OCI-LY1 (cell line): ENCODE measurements at regions not wholly inside any gene's neighbourhood (a gene's known extent, or its start where the extent isn't known, plus 50 kb on each side); places are given as distances from the start of the nearest gene placed in this dataset.

Experiments
- H2AFZ ChIP-seq: fragments of 200-600 bp; sonication (generic), shearing (Covaris generic); 2 replicates; pipeline ENCODE4 v1.6.0; 2014; ENCODE audit warnings: antibody characterized with exemption, mild to moderate bottlenecking, low read length
- H3F3A ChIP-seq: fragments of 200-600 bp; sonication (generic), shearing (Covaris generic); 2 replicates; pipeline ENCODE4 v1.6.0; 2014; ENCODE audit warnings: mild to moderate bottlenecking, antibody characterized with exemption, low read length, moderate library complexity; ENCODE audit not compliant: insufficient read depth
- H3K27ac ChIP-seq: fragments of 200-600 bp; sonication (generic); 2 replicates; pipeline ENCODE4 v1.5.1; 2014; ENCODE audit warnings: low read length, mixed run types, mild to moderate bottlenecking, low read depth; ENCODE audit not compliant: poor library complexity, severe bottlenecking
- H3K27me3 ChIP-seq: fragments of 200-600 bp; sonication (generic); 2 replicates; pipeline ENCODE4 v1.6.0; 2014; ENCODE audit warnings: antibody characterized with exemption, mild to moderate bottlenecking, low read length, moderate library complexity; ENCODE audit not compliant: insufficient read depth
- H3K36me3 ChIP-seq: fragments of 200-600 bp; sonication (generic); 2 replicates; pipeline ENCODE4 v1.6.1; 2014; ENCODE audit warnings: mild to moderate bottlenecking, antibody characterized with exemption, low read length, moderate library complexity, mixed read lengths; ENCODE audit not compliant: insufficient read depth
- H3K4me1 ChIP-seq: fragments of 200-600 bp; sonication (generic); 2 replicates; pipeline ENCODE4 v1.5.1; 2014; ENCODE audit warnings: mild to moderate bottlenecking, low read length, moderate library complexity; ENCODE audit not compliant: insufficient read depth, severe bottlenecking
- H3K4me2 ChIP-seq: fragments of 200-600 bp; sonication (generic), shearing (Covaris generic); 2 replicates; pipeline ENCODE4 v1.6.1; 2014; ENCODE audit warnings: low read length
- H3K4me3 ChIP-seq: fragments of 200-600 bp; sonication (generic); 2 replicates; pipeline ENCODE4 v1.5.1; 2014; ENCODE audit warnings: low read length, low read depth, mild to moderate bottlenecking, mixed read lengths; ENCODE audit not compliant: poor library complexity, severe bottlenecking
- H3K79me2 ChIP-seq: fragments of 200-600 bp; shearing (Covaris generic); 2 replicates; pipeline ENCODE4 v1.6.1; 2016; ENCODE audit warnings: mixed run types, low read length, mixed read lengths; ENCODE audit not compliant: insufficient read depth
- H3K9ac ChIP-seq: fragments of 200-600 bp; sonication (generic), shearing (Covaris generic); 2 replicates; pipeline ENCODE4 v1.6.1; 2014; ENCODE audit warnings: mild to moderate bottlenecking, low read length, mixed read lengths
- H3K9me2 ChIP-seq: fragments of 200-600 bp; sonication (generic), shearing (Covaris generic); 2 replicates; pipeline ENCODE4 v1.6.1; 2014; ENCODE audit warnings: low read depth, mild to moderate bottlenecking, low read length, mixed read lengths
- H3K9me3 ChIP-seq: fragments of 200-600 bp; shearing (Covaris generic); 2 replicates; pipeline ENCODE4 v1.6.1; 2014; ENCODE audit warnings: low read length, mixed read lengths
- H4K20me1 ChIP-seq: fragments of 200-600 bp; sonication (generic), shearing (Covaris generic); 2 replicates; pipeline ENCODE4 v1.6.0; 2016; ENCODE audit warnings: mild to moderate bottlenecking, low read length; ENCODE audit not compliant: insufficient read depth
- EZH2 ChIP-seq: fragments of 200-600 bp; sonication (generic), shearing (Covaris generic); IDR thresholded peaks from 2 replicates; pipeline ENCODE4 v1.8.0; 2017; ENCODE audit warnings: borderline replicate concordance, mixed run types, mild to moderate bottlenecking, antibody characterized with exemption, low read length, moderate library complexity, mixed read lengths
- TF ChIP-seq, protein P1 (sequence below): fragments of 200-600 bp; sonication (generic), shearing (Covaris generic); IDR thresholded peaks from 2 replicates; pipeline ENCODE4 v1.5.1; 2017; ENCODE audit warnings: mild to moderate bottlenecking, antibody characterized with exemption, low read length, moderate library complexity, mixed read lengths

DNA sequence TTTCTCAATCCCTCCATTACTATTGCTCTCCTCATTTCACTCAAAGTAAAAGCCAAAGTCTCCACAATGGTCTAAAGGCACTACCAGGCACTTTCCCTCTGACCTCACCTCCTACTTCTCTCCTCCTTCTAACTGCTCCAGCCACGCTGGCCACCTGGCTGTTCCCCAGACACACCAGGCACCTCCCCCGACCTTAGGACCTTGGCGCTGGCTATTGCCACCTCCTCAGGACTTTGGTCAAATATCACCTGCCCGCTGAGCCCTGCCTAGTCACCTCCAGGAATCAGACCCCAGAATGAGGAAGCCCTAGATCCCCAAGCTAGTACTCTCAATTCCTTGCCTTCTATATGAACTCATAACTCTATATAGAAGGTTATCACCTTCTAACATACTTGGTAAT is 66.2 kb upstream of the STEAP1B start:
- no peaks in the 10 kb centered on the region for H3K9me3 ChIP-seq
- no peaks in the 10 kb centered on the region for H3K79me2 ChIP-seq
- no peak overlapping the region for H2AFZ ChIP-seq
- H3K4me3 ChIP-seq: no peak overlapping the region
- no peaks in the 10 kb centered on the region for H4K20me1 ChIP-seq
- no peak overlapping the region for H3K9ac ChIP-seq
- H3K27me3 ChIP-seq: no peaks in the 10 kb centered on the region; the same call in 1 of the 2 replicates
- no peaks in the 10 kb centered on the region for H3K36me3 ChIP-seq
- no peaks in the 10 kb centered on the region for H3K9me2 ChIP-seq
- no peak overlapping the region for H3K27ac ChIP-seq
- no peak overlapping the region for H3K4me2 ChIP-seq
- H3K4me1 ChIP-seq: no peaks in the 10 kb centered on the region
- TF ChIP-seq EZH2: no peak
- TF ChIP-seq, protein P1, sequence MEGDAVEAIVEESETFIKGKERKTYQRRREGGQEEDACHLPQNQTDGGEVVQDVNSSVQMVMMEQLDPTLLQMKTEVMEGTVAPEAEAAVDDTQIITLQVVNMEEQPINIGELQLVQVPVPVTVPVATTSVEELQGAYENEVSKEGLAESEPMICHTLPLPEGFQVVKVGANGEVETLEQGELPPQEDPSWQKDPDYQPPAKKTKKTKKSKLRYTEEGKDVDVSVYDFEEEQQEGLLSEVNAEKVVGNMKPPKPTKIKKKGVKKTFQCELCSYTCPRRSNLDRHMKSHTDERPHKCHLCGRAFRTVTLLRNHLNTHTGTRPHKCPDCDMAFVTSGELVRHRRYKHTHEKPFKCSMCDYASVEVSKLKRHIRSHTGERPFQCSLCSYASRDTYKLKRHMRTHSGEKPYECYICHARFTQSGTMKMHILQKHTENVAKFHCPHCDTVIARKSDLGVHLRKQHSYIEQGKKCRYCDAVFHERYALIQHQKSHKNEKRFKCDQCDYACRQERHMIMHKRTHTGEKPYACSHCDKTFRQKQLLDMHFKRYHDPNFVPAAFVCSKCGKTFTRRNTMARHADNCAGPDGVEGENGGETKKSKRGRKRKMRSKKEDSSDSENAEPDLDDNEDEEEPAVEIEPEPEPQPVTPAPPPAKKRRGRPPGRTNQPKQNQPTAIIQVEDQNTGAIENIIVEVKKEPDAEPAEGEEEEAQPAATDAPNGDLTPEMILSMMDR: no peak
- H3F3A ChIP-seq: no peaks in the 10 kb centered on the region

DNA sequence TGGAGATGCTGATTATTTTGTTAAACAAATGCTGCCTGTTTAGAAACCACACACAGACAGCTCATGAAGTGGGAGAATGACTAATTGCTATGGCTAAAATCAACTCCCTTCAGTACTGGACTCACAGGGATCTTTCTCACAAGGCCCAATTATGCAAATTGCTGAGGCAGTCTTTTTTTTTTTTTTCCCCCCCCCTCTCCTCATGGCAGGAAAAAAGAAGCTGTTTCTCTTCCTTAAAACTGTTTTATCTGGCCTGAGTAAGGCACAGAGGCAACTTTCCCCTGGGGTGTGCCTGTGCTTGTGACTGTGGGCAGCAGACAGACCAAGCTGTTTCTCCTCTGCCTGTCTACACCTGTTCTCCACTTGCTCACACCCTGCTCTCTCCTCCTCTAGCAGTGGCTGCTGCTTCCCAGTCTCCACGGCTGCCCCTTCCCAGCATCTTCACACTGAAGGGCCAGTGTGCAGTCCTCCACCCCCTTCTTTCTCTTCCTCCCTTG is 65.4 kb upstream of the STEAP1B start:
- no peak overlapping the region for H3K9ac ChIP-seq

DNA sequence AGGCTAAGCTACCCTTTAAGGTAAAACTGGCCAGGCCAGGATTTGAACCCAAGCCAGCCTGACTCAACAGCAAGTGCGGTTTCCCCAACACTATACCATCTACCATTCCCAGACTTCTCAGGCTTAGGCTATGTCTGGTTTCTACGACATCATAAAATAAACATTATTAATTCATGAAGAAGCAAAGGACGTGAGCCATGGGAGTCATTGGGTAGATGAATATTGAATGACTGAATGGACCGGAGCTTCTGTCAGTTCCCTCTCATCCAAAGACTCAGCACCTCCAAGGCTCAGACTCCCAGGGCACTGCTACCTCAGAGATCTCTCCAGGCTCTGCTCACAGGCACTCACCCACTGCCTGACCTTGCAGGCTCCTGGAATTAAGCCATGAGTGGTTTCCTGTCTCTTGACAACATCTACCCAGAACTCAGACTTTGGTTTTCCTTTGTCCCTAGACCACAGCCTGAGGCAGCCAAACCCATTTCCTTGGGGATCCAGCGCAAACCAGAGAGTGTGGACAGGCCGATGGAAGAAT is 64.6 kb upstream of the STEAP1B start:
- no peaks in the 10 kb centered on the region; the same call in 1 of the 2 replicates for H3K27me3 ChIP-seq
- no peaks in the 10 kb centered on the region for H3F3A ChIP-seq
- H3K9ac ChIP-seq: no peak overlapping the region
- no peaks in the 10 kb centered on the region for H3K36me3 ChIP-seq
- no peak overlapping the region for H3K4me2 ChIP-seq
- H3K9me2 ChIP-seq: no peaks in the 10 kb centered on the region
- H3K4me1 ChIP-seq: no peaks in the 10 kb centered on the region
- H3K9me3 ChIP-seq: no peaks in the 10 kb centered on the region
- no peaks in the 10 kb centered on the region for H3K79me2 ChIP-seq
- no peak overlapping the region for H3K27ac ChIP-seq
- no peak overlapping the region for H2AFZ ChIP-seq
- no peak overlapping the region for H3K4me3 ChIP-seq
- no peaks in the 10 kb centered on the region for H4K20me1 ChIP-seq
- TF ChIP-seq, protein P1: no peak
- TF ChIP-seq EZH2: no peak

More for the DNA sequence above, 65.4 kb upstream of the STEAP1B start:
- TF ChIP-seq, protein P1: no peak
- TF ChIP-seq EZH2: no peak
- H3K79me2 ChIP-seq: no peaks in the 10 kb centered on the region
- H3K9me3 ChIP-seq: no peaks in the 10 kb centered on the region
- H3K27me3 ChIP-seq: no peaks in the 10 kb centered on the region; the same call in 1 of the 2 replicates
- no peak overlapping the region for H2AFZ ChIP-seq
- H4K20me1 ChIP-seq: no peaks in the 10 kb centered on the region
- no peak overlapping the region for H3K4me2 ChIP-seq
- H3K4me1 ChIP-seq: no peaks in the 10 kb centered on the region
- H3F3A ChIP-seq: no peaks in the 10 kb centered on the region
- H3K9me2 ChIP-seq: no peaks in the 10 kb centered on the region
- no peaks in the 10 kb centered on the region for H3K36me3 ChIP-seq
- no peak overlapping the region for H3K4me3 ChIP-seq
- no peak overlapping the region for H3K27ac ChIP-seq
